GM11168 (cell line): ENCODE measurements at regions not wholly inside any gene's neighbourhood (a gene's known extent, or its start where the extent isn't known, plus 50 kb on each side); places are given as distances from the start of the nearest gene placed in this dataset.
"Not testable (repeated sequence)": the region's sequence is repeated elsewhere in the genome, so short reads cannot be mapped to it uniquely, and the experiment has no call there.

ENCODE experiments used
- in situ Hi-C: fragments of 300-500 bp; cut with MboI; formaldehyde crosslinking; loops from one replicate; pipeline ENCODE4 v1.12.0; 2022; ENCODE audit warnings: low sequenced_read_pairs; ENCODE audit not compliant: unreplicated experiment

DNA sequence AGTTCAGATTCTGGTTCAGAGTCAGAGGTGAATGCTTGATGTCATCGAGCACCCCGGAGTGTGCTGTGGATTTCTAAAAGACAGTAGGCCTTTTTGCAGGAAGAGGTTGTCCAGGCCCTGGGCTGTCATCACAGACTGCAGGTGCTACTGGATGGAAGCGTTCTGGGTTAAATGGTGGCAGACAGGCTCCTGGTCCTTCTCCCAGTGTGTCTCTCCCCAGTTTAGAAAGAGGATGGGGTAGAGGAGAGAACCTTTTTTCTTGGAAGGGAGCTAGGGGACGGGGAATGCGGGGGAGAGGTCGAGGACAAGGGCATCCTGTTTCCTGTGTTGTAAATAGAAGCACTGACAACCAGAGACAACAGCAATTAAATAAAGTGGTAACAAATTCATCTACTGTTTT, 102.3 kb upstream of the NUDT6 start:
- in situ Hi-C loops: no loop called here

- in situ Hi-C loops: no loop called here
These were observed 103.0 kb upstream of the NUDT6 start for GRCh38 chr4:123025398-123025797.

DNA sequence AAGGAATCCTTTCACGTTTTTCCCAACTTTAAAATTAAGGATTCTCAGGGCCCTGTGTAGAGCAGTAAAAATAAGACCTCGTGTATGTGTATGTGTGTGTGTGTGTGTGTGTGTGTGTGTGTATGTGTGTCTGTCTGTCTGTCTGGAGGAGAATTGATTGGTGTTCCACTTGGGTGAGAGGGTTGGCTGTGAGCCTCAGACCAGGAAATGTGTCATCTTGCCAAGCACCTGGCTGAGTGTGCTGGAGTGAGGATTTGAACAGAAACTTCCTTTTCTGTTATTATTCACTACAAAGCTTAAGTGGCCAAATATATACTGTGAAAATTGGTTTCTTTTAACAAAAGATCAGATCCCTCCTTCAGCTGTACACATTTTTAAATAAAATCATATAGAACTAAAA, 103.6 kb upstream of the NUDT6 start:
- in situ Hi-C loops: not testable (repeated sequence)

GRCh38 chr4:123031664-123032063, 109.3 kb upstream of the NUDT6 start:
- in situ Hi-C loops: no loop called here

DNA sequence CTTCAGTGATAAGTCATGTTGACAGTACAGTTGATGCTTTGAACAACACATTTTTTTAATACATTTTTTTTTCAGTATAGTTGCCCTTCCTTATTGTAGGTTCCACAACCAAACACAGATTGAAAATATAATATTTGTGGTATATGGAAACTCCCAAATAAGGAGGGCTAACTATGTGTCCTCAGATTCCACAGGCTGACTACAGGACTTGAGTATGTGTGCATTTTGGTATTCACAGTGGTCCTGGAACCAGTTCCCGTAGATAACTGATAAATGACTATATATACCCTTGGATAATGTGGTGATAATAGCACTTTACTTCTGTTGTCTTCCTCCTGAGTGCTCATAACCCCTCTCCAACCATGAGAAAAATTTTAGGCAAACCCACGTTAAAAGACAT, 111.6 kb upstream of the NUDT6 start:
- in situ Hi-C loops: no loop called here

DNA sequence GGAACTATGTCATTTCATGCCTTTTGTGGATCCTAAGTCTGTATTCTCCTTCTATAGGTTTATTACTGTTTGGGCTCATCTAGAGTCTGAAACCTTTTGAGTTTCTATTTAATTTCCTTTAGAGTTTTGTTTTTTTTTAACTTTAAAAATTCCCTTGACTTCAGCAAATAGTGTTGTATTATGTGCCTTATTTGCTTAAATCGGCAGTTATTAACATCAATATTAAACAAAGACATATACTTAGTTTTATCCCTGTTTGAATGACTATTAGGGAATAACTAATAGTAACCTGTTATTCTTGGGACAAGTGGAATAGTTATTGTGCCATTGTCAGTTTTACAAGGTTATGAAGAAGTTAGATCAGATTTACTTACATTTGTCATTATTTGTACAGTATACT, 112.8 kb upstream of the NUDT6 start:
- in situ Hi-C loops: no loop called here

- in situ Hi-C loops: no loop called here
These were observed 115.4 kb upstream of the NUDT6 start for GRCh38 chr4:123037804-123038203.

DNA sequence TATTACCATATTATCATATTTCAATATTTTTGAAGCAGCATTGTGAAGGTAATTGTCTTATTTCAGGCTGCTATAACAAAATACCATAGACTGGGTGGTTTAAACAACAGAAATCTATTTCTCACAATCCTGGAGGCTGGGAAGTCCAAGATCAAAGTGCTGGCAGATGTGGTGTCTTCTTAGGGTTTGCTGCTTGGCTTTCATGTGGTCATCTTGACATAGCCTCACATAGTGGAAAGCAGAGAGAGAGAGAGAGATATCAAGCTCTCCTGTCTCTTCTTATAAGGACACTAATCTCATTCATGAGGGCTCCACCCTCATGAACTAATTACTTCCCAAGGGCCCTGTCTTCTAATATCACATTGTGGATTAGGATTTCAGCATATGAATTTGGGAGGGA, 119.7 kb upstream of the NUDT6 start:
- in situ Hi-C loops: no loop called here

- in situ Hi-C loops: no loop called here
These were observed 120.6 kb upstream of the NUDT6 start for GRCh38 chr4:123043013-123043412.

DNA sequence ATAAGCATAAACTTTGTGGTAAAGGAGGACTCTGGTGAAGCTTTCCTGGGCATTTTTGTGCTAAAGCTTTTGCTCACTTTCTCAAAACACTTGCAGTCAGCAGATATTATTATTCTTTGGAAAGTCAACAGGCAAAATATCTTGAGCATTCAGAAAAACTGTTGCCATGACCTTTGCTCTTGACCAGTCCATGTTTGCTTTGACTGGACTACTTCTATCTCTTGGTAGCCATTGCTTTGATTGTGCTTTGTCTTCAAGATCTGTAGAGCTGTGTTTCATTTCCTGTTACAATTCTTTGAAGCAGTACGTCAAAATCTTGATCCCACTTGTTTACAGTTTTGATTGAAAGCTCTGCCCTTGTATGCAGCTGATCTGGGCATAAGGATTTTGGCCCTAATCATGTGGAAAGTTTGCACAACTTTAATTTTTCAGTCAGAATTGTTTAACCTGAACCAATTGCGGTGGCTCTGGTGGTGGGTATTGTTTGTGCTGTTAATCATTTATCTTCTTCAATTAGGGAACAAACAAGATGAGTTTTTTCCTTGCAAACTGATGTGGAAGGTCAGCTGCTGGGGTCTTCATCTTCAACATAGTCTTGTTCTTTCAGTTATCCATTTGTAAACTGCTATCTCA, 121.5 kb upstream of the NUDT6 start:
- in situ Hi-C loops: no loop called here

- in situ Hi-C loops: no loop called here
These were observed 123.7 kb upstream of the NUDT6 start for GRCh38 chr4:123046096-123046495.

GRCh38 chr4:123050018-123050417, 127.6 kb upstream of the NUDT6 start:
- in situ Hi-C loops: no loop called here

- in situ Hi-C loops: no loop called here
These were observed 129.6 kb upstream of the NUDT6 start for GRCh38 chr4:123052007-123052406.

DNA sequence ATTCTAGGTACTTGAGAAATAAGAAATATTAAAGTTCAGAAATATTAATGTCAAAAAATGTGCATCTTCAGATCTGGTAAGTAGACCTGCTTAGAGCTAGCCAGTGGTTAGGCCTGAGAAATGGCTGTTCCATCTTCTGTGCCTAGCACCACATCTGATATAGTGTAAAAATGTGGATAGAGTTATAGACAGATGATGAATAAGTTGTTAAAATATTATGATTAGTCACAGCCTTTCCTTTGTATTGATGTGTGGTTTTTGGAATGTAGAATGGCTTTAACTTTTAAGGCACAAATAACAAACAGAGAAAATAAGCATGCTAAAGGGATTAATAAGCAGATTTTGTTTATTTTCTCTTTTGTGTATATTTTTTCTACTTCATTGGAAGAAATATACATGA, 133.5 kb upstream of the NUDT6 start:
- in situ Hi-C loops: no loop called here

GRCh38 chr4:123060039-123060770, 137.8 kb upstream of the NUDT6 start:
- in situ Hi-C loops: no loop called here

GRCh38 chr4:123064390-123064789, 142.0 kb upstream of the NUDT6 start:
- in situ Hi-C loops: no loop called here

DNA sequence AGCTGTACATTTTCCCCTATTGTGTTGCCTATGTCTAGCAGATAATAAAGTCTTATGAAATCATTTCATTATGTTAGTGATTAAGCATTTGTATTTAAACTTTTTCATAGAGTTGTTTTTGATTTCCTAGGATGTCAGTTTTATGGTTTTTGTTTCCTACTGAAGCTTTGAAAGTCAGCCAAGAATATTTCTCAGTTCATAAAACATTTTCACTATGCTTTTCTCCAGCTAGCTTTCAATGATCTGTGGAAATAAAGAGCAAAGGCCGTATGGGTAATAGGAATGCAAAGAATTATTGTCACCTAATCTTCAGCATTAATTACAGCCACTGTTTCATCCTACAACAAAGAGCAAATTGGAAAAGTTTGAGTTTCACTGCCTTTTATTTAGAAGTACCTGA, 145.7 kb upstream of the NUDT6 start:
- in situ Hi-C loops: no loop called here

GRCh38 chr4:123072060-123072459, 149.7 kb upstream of the NUDT6 start:
- in situ Hi-C loops: no loop called here

DNA sequence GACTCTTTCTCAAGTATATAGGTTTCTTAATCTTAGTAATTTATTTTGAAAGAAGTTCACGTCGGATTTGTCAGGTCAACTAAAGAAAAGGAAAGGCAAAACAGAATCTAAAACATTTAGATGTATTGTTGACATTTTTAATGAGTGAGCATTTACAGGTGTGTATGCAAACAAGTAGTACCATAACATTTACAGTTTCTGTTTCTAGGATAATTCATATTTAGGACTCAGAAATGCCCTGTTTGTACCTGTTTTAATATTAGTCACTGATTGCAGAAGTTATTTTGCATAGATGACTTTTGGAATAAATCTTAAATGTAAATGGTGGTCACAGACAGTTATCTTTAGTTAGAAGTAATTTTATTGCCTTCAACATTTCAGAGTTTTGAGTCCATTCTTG, 151.3 kb upstream of the NUDT6 start:
- in situ Hi-C loops: no loop called here

GRCh38 chr4:123077330-123077729, 154.9 kb upstream of the NUDT6 start:
- in situ Hi-C loops: no loop called here

- in situ Hi-C loops: no loop called here
These were observed 159.6 kb upstream of the NUDT6 start for GRCh38 chr4:123081971-123082370.

GRCh38 chr4:123083646-123084045, 161.2 kb upstream of the NUDT6 start:
- in situ Hi-C loops: no loop called here
